ENCODE measurements at regions not wholly inside any gene's neighbourhood (a gene's known extent, or its start where the extent isn't known, plus 50 kb on each side); places are given as distances from the start of the nearest gene placed in this dataset.

- no peaks in the 10 kb centered on the region for H3K27me3 ChIP-seq
- H3K36me3 ChIP-seq (ENCODE audit: low read depth, missing control alignments) = no peaks in the 10 kb centered on the region
- TF ChIP-seq, protein P1, sequence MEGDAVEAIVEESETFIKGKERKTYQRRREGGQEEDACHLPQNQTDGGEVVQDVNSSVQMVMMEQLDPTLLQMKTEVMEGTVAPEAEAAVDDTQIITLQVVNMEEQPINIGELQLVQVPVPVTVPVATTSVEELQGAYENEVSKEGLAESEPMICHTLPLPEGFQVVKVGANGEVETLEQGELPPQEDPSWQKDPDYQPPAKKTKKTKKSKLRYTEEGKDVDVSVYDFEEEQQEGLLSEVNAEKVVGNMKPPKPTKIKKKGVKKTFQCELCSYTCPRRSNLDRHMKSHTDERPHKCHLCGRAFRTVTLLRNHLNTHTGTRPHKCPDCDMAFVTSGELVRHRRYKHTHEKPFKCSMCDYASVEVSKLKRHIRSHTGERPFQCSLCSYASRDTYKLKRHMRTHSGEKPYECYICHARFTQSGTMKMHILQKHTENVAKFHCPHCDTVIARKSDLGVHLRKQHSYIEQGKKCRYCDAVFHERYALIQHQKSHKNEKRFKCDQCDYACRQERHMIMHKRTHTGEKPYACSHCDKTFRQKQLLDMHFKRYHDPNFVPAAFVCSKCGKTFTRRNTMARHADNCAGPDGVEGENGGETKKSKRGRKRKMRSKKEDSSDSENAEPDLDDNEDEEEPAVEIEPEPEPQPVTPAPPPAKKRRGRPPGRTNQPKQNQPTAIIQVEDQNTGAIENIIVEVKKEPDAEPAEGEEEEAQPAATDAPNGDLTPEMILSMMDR (IDR thresholded peaks at IDR 0.05) = no peak
- TF ChIP-seq POLR2A (IDR thresholded peaks at IDR 0.05) = no peak
- H3K4me3 ChIP-seq = no peak overlapping the region
- H3K27ac ChIP-seq = no peak overlapping the region
- DNase-seq = no peak
- no peaks in the 10 kb centered on the region for H3K9me3 ChIP-seq
- intact Hi-C loops (cut with DNase I; ENCODE audit: low total_unique reads) = no loop called here
- H3K4me1 ChIP-seq = peaks cover 12% of the 10 kb centered on the region
Observed at GRCh38 chr3:156609546-156609945, 54.6 kb upstream of the SSR3 start.

DNA sequence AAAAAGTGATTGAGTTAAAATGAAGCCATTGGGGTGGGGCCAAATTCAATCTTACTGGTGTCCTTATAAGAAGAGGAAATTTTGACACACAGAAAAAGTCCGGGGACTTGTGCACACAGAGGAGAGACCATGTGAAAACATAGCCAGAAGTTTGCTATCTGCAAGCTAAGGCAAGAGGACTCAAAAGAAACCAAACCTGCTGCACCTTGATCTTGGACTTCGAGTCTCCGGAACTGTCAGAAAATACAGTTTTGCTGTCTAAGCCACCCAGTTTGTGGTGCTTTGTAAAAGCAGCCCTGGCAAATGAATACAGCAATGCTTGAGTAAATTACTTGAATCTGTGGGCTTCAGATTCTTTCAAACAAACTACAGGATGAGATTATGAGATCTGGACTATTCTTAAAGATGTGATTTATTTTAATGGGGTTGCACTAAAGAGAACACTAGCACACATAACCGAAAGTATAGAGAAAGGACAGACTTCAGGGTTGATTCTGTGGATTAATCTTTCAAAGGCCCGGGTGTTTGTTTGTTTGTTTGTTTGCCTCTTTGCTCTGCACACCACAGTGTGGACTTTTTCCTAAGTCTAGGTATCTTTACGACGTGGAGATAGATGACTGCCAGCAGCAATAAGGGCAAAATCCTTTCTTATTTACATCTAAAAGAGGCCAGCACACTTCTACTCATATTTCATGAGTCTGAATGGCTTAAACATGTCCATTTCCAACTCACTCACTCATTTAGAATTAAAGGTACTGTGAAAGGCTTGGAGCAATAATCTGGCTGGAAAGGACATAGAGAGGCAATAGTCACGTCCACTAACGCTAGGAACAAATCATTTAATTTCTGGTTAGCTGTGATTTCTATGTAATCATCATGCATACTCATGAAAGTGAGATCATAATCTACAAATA lies 53.9 kb upstream of the SSR3 start:
- TF ChIP-seq, protein P1 (IDR thresholded peaks at IDR 0.05) = no peak
- no peak for TF ChIP-seq POLR2A (IDR thresholded peaks at IDR 0.05)
- H3K36me3 ChIP-seq (ENCODE audit: low read depth, missing control alignments) = no peaks in the 10 kb centered on the region
- intact Hi-C loops (cut with DNase I; ENCODE audit: low total_unique reads) = no loop called here

DNA sequence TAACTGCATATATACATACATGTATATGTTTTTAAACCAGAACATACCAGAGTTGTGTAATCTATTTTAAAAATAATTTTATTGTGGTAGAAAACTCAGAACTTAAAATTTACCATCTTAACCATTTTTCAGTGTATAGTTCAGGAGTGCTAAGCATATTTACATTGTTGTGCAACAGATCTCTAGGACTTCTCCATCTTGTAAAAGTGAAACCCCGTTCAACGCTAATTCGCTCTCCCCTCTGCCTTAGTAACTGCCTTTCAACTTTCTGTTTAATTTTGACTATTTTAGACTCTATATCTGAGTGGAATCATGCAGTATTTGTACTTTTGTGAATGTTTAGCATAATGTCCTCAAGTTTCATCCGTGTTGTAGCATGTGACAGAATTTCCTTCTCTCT lies 51.8 kb upstream of the SSR3 start:
- Histone ChIP-seq H3K27ac (peak overlapping the region; percentile 89 to 90), H3K4me1 (peaks cover 35% of the 10 kb centered on the region), H3K9me3 (no peaks in the 10 kb centered on the region), H3K4me3 (peak overlapping the region; percentile 34 to 49), H3K36me3 (ENCODE audit: low read depth, missing control alignments) (no peaks in the 10 kb centered on the region), H3K27me3 (no peaks in the 10 kb centered on the region)
- intact Hi-C loops (cut with DNase I; ENCODE audit: low total_unique reads) = no loop called here
- 68 to 70% methylated on average over 4 of the region's 4 CpGs for WGBS, 2 donors
- no peak for TF ChIP-seq POLR2A (IDR thresholded peaks at IDR 0.05)
- TF ChIP-seq, protein P1 (IDR thresholded peaks at IDR 0.05) = no peak
- DNase-seq = no peak

More for the DNA sequence above, 53.9 kb upstream of the SSR3 start:
- 66 to 77% methylated on average over 9 of the region's 9 CpGs for WGBS, 2 donors
- no peak for DNase-seq
- H3K4me3 ChIP-seq = no peak overlapping the region
- H3K27me3 ChIP-seq = no peaks in the 10 kb centered on the region
- peak overlapping the region; percentile 26 to 55 for H3K27ac ChIP-seq
- H3K4me1 ChIP-seq = peaks cover 19% of the 10 kb centered on the region
- no peaks in the 10 kb centered on the region for H3K9me3 ChIP-seq

GRCh38 chr3:156605686-156606605 lies 51.0 kb upstream of the SSR3 start:
- H3K4me3 ChIP-seq = peak overlapping the region; percentile 34 to 49
- H3K4me1 ChIP-seq = peaks cover 37% of the 10 kb centered on the region

More at GRCh38 chr3:156605686-156606605, 51.0 kb upstream of the SSR3 start:
- Histone ChIP-seq H3K27ac (peak overlapping the region; percentile 89 to 90), H3K9me3 (no peaks in the 10 kb centered on the region), H3K27me3 (no peaks in the 10 kb centered on the region), H3K36me3 (ENCODE audit: low read depth, missing control alignments) (no peaks in the 10 kb centered on the region)
- TF ChIP-seq, protein P1 (IDR thresholded peaks at IDR 0.05) = no peak
- no peak for TF ChIP-seq POLR2A (IDR thresholded peaks at IDR 0.05)
- DNase-seq = peak; percentile 89
- intact Hi-C loops (cut with DNase I; ENCODE audit: low total_unique reads) = no loop called here
- 3% methylated on average over 34 to 37 of the region's 37 CpGs for WGBS, 2 donors
